Activated CD4-positive, alpha-beta T cell treated with anti-CD3 and anti-CD28 coated beads for 36 hours (primary cell): ENCODE measurements at regions not wholly inside any gene's neighbourhood (a gene's known extent, or its start where the extent isn't known, plus 50 kb on each side); places are given as distances from the start of the nearest gene placed in this dataset.

ENCODE experiments used
- ATAC-seq: fragments of 200-7000 bp; cut with Tn5 transposase; one replicate; pipeline ENCODE4 v1.10.0; 2021; ENCODE audit warnings: mild to moderate bottlenecking, moderate library complexity
- CTCF ChIA-PET: fragments of 350-600 bp; sonication (Branson Sonifier 250); formaldehyde crosslinking; loops from one replicate; lab custom pipeline; 2021; ENCODE audit warnings: antibody characterized with exemption; lab: Charles Lee
- POLR2A ChIA-PET: fragments of 350-600 bp; sonication (Branson Sonifier 250); formaldehyde crosslinking; loops from one replicate; lab custom pipeline; 2021; ENCODE audit warnings: antibody characterized with exemption, inconsistent platforms; lab: Charles Lee
- DNase-seq: peaks from one replicate; pipeline ENCODE4 v3.0.0-alpha.2; 2020
- H3K27ac Mint-ChIP-seq: one replicate; pipeline ENCODE4 v1.8.0; 2021; ENCODE audit warnings: mixed read lengths
- H3K27me3 Mint-ChIP-seq: one replicate; pipeline ENCODE4 v1.8.0; 2021; ENCODE audit warnings: mixed read lengths
- H3K36me3 Mint-ChIP-seq: one replicate; pipeline ENCODE4 v1.8.0; 2021; ENCODE audit warnings: low read depth, mixed read lengths
- H3K4me1 Mint-ChIP-seq: one replicate; pipeline ENCODE4 v1.8.0; 2021; ENCODE audit warnings: mixed read lengths
- H3K4me3 Mint-ChIP-seq: one replicate; pipeline ENCODE4 v1.8.0; 2021; ENCODE audit warnings: mild to moderate bottlenecking, moderate library complexity, mixed read lengths
- H3K9me3 Mint-ChIP-seq: one replicate; pipeline ENCODE4 v1.8.0; 2021; ENCODE audit warnings: low read depth, mixed read lengths
- intact Hi-C, 2 experiments: fragments of 100-400 bp; cut with DNase I in 1 of 2; cut with micrococcal nuclease in 1 of 2; formaldehyde crosslinking; loops; one replicate each; pipeline versions ENCODE4 v1.14.2 to v1.15.1; 2022 to 2024; cut with DNase I, micrococcal nuclease

- intact Hi-C loops, result no loop called here
- ChIA-PET CTCF (interaction anchor here (0.6 kb wide), 1 partner anchor 1033 kb away, joined by 3 read pairs; no protein-coding TSS in a partner anchor), POLR2A (no interaction called here)
- DNase-seq, result no peak
- ATAC-seq, result no peak
- Mint-ChIP-seq H3K9me3 (peaks cover 7% of the 10 kb centered on the region), H3K36me3 (no peaks in the 10 kb centered on the region), H3K4me3 (no peak overlapping the region), H3K27ac (no peak overlapping the region), H3K4me1 (no peaks in the 10 kb centered on the region), H3K27me3 (no peaks in the 10 kb centered on the region)
Measured at GRCh38 chrX:142742581-142742980, 283.1 kb upstream of the SPANXN4 start.

DNA sequence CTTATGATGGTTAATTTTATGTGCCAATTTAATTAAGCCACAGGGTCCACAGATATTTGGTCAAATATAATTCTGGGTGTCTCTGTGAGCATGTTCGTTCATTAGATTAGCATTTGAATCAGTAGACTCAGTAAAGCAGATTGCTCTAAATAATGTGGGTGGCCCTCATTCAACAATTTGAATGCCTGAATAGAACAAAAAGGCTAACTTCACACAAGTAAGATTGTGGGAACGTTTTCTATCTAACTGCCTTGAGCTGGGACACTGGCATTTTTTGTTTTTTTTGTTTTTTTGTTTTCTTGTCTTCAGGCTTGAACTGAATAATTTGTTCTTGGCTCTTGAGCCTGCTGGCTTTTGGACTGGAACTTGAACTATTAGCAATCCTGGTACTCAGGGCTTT, 292.4 kb upstream of the SPANXN4 start:
- ChIA-PET CTCF (no interaction called here), POLR2A (no interaction called here)
- intact Hi-C loops, result no loop called here
- Mint-ChIP-seq H3K9me3 (peaks cover 4% of the 10 kb centered on the region), H3K27ac (no peak overlapping the region), H3K4me3 (no peak overlapping the region), H3K27me3 (no peaks in the 10 kb centered on the region), H3K4me1 (no peaks in the 10 kb centered on the region), H3K36me3 (no peaks in the 10 kb centered on the region)
- DNase-seq, result no peak
- ATAC-seq, result no peak

- Mint-ChIP-seq H3K27me3 (no peaks in the 10 kb centered on the region), H3K4me1 (no peaks in the 10 kb centered on the region), H3K36me3 (no peaks in the 10 kb centered on the region), H3K4me3 (no peak overlapping the region), H3K9me3 (no peaks in the 10 kb centered on the region), H3K27ac (no peak overlapping the region)
- ChIA-PET POLR2A (no interaction called here), CTCF (no interaction called here)
- ATAC-seq, result no peak
- intact Hi-C loops, result no loop called here
- no peak for DNase-seq
Measured at GRCh38 chrX:142711796-142712290, 313.9 kb upstream of the SPANXN4 start.

DNA sequence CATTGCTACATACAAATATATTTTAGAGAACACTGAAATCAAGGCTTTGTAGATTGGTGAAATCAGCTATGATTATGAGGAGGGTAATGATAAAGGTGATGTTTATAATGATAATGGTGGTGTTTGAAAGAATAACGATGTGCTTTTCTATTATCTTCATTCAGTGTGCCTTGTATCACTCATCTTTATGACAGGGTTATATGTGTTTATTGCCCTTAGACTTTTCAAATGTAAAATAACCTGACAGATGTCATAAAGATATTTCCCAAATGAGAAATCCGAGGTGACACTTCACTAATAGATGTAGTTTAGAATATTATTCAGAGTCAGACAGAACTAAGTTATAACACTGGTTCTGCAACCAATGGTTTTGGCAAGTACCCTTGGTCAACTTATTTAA, 323.0 kb upstream of the SPANXN4 start:
- ChIA-PET CTCF (no interaction called here), POLR2A (no interaction called here)
- DNase-seq (no peak), ATAC-seq (no peak)
- H3K36me3 Mint-ChIP-seq, result no peaks in the 10 kb centered on the region
- no peaks in the 10 kb centered on the region for H3K27me3 Mint-ChIP-seq
- no peak overlapping the region for H3K4me3 Mint-ChIP-seq
- H3K9me3 Mint-ChIP-seq, result peaks cover 1% of the 10 kb centered on the region
- no peak overlapping the region for H3K27ac Mint-ChIP-seq
- no peaks in the 10 kb centered on the region for H3K4me1 Mint-ChIP-seq
- intact Hi-C loops, result no loop called here

DNA sequence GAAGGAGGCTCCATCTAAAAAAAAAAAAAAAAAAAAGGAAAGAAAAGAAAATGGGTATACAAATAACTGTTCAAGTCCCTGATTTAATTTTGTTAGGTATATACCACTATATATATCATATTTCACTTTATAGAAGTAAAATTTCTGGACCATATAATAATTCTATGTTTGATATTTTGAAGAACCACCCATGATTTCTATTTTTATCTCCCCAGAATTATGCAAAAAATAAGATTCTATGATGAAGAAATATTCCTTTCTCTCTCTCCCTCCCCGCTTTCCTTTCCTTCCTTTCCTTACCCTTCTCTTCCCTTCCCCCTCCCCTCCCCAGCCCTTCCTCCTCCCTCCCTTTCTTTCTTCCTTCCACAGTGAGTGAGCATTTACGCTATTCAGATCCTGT, 337.5 kb upstream of the SPANXN4 start:
- Mint-ChIP-seq H3K27ac (no peak overlapping the region), H3K36me3 (no peaks in the 10 kb centered on the region), H3K27me3 (no peaks in the 10 kb centered on the region), H3K9me3 (peaks cover 4% of the 10 kb centered on the region), H3K4me3 (no peak overlapping the region), H3K4me1 (no peaks in the 10 kb centered on the region)
- CTCF ChIA-PET, result no interaction called here
- POLR2A ChIA-PET, result no interaction called here
- ATAC-seq (no peak), DNase-seq (no peak)
- intact Hi-C loops, result no loop called here

- CTCF ChIA-PET, result no interaction called here
- intact Hi-C loops, result no loop called here
- H3K27ac Mint-ChIP-seq, result no peak overlapping the region
- H3K4me3 Mint-ChIP-seq, result no peak overlapping the region
- H3K36me3 Mint-ChIP-seq, result no peaks in the 10 kb centered on the region
- no peak for ATAC-seq
- POLR2A ChIA-PET, result no interaction called here
- H3K9me3 Mint-ChIP-seq, result peaks cover 4% of the 10 kb centered on the region
- DNase-seq, result no peak
- no peaks in the 10 kb centered on the region for H3K4me1 Mint-ChIP-seq
- no peaks in the 10 kb centered on the region for H3K27me3 Mint-ChIP-seq
Measured at GRCh38 chrX:142686653-142687283, 339.0 kb upstream of the SPANXN4 start.

GRCh38 chrX:142686206-142686605, 339.5 kb upstream of the SPANXN4 start:
- no peak overlapping the region for H3K4me3 Mint-ChIP-seq
- ATAC-seq (no peak), DNase-seq (no peak)
- intact Hi-C loops, result no loop called here
- peaks cover 4% of the 10 kb centered on the region for H3K9me3 Mint-ChIP-seq
- H3K36me3 Mint-ChIP-seq, result no peaks in the 10 kb centered on the region
- ChIA-PET POLR2A (no interaction called here), CTCF (no interaction called here)
- no peak overlapping the region for H3K27ac Mint-ChIP-seq
- H3K4me1 Mint-ChIP-seq, result no peaks in the 10 kb centered on the region
- no peaks in the 10 kb centered on the region for H3K27me3 Mint-ChIP-seq

- ATAC-seq, result no peak
- H3K9me3 Mint-ChIP-seq, result peaks cover 8% of the 10 kb centered on the region
- no peaks in the 10 kb centered on the region for H3K36me3 Mint-ChIP-seq
- no peaks in the 10 kb centered on the region for H3K27me3 Mint-ChIP-seq
- no peak for DNase-seq
- intact Hi-C loops, result no loop called here
- H3K4me3 Mint-ChIP-seq, result no peak overlapping the region
- POLR2A ChIA-PET, result no interaction called here
- CTCF ChIA-PET, result no interaction called here
- no peaks in the 10 kb centered on the region for H3K4me1 Mint-ChIP-seq
- H3K27ac Mint-ChIP-seq, result no peak overlapping the region
Measured at GRCh38 chrX:142680038-142680437, 345.7 kb upstream of the SPANXN4 start.

- H3K27me3 Mint-ChIP-seq, result no peaks in the 10 kb centered on the region
- intact Hi-C loops, result no loop called here
- H3K4me1 Mint-ChIP-seq, result no peaks in the 10 kb centered on the region
- ATAC-seq, result no peak
- no peak for DNase-seq
- H3K36me3 Mint-ChIP-seq, result no peaks in the 10 kb centered on the region
- no peak overlapping the region for H3K4me3 Mint-ChIP-seq
- ChIA-PET CTCF (no interaction called here), POLR2A (no interaction called here)
- no peak overlapping the region for H3K27ac Mint-ChIP-seq
- H3K9me3 Mint-ChIP-seq, result peaks cover 10% of the 10 kb centered on the region
Measured at GRCh38 chrX:142671036-142671435, 354.7 kb upstream of the SPANXN4 start.

- POLR2A ChIA-PET, result no interaction called here
- Mint-ChIP-seq H3K27ac (no peak overlapping the region), H3K27me3 (no peaks in the 10 kb centered on the region), H3K36me3 (no peaks in the 10 kb centered on the region), H3K9me3 (peaks cover 6% of the 10 kb centered on the region), H3K4me1 (no peaks in the 10 kb centered on the region), H3K4me3 (no peak overlapping the region)
- no peak for ATAC-seq
- intact Hi-C loops, result no loop called here
- CTCF ChIA-PET, result no interaction called here
- DNase-seq, result no peak
Measured at GRCh38 chrX:142663330-142664095, 362.2 kb upstream of the SPANXN4 start.

GRCh38 chrX:142661696-142662095, 364.0 kb upstream of the SPANXN4 start:
- ATAC-seq (no peak), DNase-seq (no peak)
- H3K4me1 Mint-ChIP-seq, result no peaks in the 10 kb centered on the region
- H3K27ac Mint-ChIP-seq, result no peak overlapping the region
- CTCF ChIA-PET, result no interaction called here
- no peaks in the 10 kb centered on the region for H3K36me3 Mint-ChIP-seq
- H3K9me3 Mint-ChIP-seq, result peaks cover 3% of the 10 kb centered on the region
- no peak overlapping the region for H3K4me3 Mint-ChIP-seq
- no peaks in the 10 kb centered on the region for H3K27me3 Mint-ChIP-seq
- intact Hi-C loops, result no loop called here
- POLR2A ChIA-PET, result no interaction called here

DNA sequence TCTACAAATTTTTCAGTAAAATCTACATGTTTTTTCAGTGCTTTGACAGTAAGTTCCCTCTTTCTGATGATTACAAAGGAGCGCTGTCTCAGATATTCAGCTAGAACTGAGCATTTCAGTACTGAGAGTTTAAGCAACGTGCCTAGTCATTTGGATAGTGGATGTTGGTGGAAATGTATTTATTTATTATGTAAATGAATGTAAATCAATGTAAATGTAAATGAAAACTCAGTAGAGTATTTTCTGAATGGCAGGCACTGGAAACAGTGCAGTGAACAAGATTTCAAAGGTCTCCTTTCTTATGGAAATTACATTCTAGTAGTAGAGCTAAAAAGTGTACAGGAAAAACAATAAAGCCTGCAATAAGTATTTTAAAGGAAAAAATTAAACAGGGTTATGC, 370.2 kb upstream of the SPANXN4 start:
- no peaks in the 10 kb centered on the region for H3K27me3 Mint-ChIP-seq
- H3K4me1 Mint-ChIP-seq, result no peaks in the 10 kb centered on the region
- H3K9me3 Mint-ChIP-seq, result peaks cover 4% of the 10 kb centered on the region
- intact Hi-C loops, result no loop called here
- ATAC-seq (no peak), DNase-seq (no peak)
- POLR2A ChIA-PET, result no interaction called here
- no peak overlapping the region for H3K4me3 Mint-ChIP-seq
- no peaks in the 10 kb centered on the region for H3K36me3 Mint-ChIP-seq
- CTCF ChIA-PET, result no interaction called here
- H3K27ac Mint-ChIP-seq, result no peak overlapping the region
